ENCODE measurements at regions not wholly inside any gene's neighbourhood (a gene's known extent, or its start where the extent isn't known, plus 50 kb on each side); places are given as distances from the start of the nearest gene placed in this dataset.
"Not testable (repeated sequence)": the region's sequence is repeated elsewhere in the genome, so short reads cannot be mapped to it uniquely, and the experiment has no call there.

- Histone ChIP-seq H3K27me3 (ENCODE audit: insufficient read depth, low read length) (no peaks in the 10 kb centered on the region), H3K9me3 (ENCODE audit: low read depth, low read length) (no peaks in the 10 kb centered on the region)
These were observed 799.1 kb downstream of the TAF11L14 start for GRCh38 chr5:18433336-18433735.

DNA sequence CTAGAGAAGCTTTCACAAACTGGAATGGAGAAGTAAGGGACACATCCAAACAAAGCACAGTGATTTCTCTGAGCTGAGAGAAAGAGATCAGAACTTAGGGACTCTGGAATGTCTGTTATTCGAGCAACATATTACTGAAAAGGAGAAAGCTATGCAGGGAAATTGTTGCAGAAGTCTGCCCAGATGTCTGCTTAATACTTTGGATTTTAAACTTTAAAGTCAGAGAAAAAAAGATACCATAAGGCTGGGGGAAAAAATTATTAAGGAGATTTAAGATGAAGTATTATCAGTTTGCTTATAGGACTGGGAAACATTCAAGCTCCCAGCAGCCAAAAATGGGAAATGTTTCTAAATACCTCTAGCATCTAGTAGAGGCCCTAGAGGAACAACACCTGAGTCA, 803.9 kb downstream of the TAF11L14 start:
- Histone ChIP-seq H3K9me3 (ENCODE audit: low read depth, low read length) (no peaks in the 10 kb centered on the region), H3K27me3 (ENCODE audit: insufficient read depth, low read length) (no peaks in the 10 kb centered on the region), H3K4me3 (ENCODE audit: low read length) (no peak overlapping the region), H3K4me1 (ENCODE audit: insufficient read depth, low read length) (no peaks in the 10 kb centered on the region)

More at GRCh38 chr5:18433336-18433735, 799.1 kb downstream of the TAF11L14 start:
- Histone ChIP-seq H3K4me3 (ENCODE audit: low read length) (no peak overlapping the region), H3K4me1 (ENCODE audit: insufficient read depth, low read length) (no peaks in the 10 kb centered on the region)

GRCh38 chr5:18455521-18455920, 821.3 kb downstream of the TAF11L14 start:
- H3K4me1 ChIP-seq (ENCODE audit: insufficient read depth, low read length), result no peaks in the 10 kb centered on the region
- no peak overlapping the region for H3K4me3 ChIP-seq (ENCODE audit: low read length)
- H3K27me3 ChIP-seq (ENCODE audit: insufficient read depth, low read length), result no peaks in the 10 kb centered on the region
- no peaks in the 10 kb centered on the region for H3K9me3 ChIP-seq (ENCODE audit: low read depth, low read length)

DNA sequence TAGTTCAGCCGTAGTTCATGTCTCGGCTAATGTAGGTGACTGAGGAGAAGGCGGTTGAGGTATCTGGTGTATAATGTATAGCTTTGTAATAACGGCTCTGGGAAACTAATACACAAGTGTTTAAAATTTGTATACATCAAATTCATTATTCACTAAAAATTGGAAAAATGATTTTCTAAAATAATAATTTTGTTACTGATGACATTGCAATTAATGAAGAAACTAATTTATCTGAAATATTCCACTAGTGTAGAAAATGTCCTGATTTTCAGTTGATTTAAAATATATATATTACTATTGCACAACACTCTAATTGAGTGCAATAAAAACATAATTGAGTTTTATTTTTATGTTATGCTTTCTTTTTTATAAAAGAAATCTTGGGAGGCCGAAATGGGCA, 823.0 kb downstream of the TAF11L14 start:
- Histone ChIP-seq H3K27me3 (ENCODE audit: insufficient read depth, low read length) (no peaks in the 10 kb centered on the region), H3K4me1 (ENCODE audit: insufficient read depth, low read length) (no peaks in the 10 kb centered on the region), H3K9me3 (ENCODE audit: low read depth, low read length) (no peaks in the 10 kb centered on the region), H3K4me3 (ENCODE audit: low read length) (no peak overlapping the region)

DNA sequence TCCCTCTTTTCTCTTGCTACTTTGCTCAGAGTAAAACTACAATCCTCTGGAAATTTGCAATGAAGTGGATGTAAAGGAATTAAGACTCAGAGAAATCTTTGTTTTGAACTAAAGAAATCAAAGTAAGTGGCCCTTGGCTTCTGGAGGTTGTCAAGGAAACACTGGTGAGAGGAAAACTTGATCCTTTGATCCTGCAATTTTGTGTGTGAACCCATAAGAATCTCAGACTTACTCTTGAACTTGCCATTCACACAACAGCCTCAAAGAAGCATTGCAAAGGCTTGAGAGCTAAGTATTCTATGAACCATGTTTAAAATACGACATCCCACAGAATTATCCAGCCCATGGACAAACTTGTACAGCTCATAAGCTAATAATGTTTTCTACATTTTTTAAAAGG, 827.5 kb downstream of the TAF11L14 start:
- H3K9me3 ChIP-seq (ENCODE audit: low read depth, low read length), result no peaks in the 10 kb centered on the region
- no peak overlapping the region for H3K4me3 ChIP-seq (ENCODE audit: low read length)
- H3K4me1 ChIP-seq (ENCODE audit: insufficient read depth, low read length), result no peaks in the 10 kb centered on the region
- H3K27me3 ChIP-seq (ENCODE audit: insufficient read depth, low read length), result no peaks in the 10 kb centered on the region

DNA sequence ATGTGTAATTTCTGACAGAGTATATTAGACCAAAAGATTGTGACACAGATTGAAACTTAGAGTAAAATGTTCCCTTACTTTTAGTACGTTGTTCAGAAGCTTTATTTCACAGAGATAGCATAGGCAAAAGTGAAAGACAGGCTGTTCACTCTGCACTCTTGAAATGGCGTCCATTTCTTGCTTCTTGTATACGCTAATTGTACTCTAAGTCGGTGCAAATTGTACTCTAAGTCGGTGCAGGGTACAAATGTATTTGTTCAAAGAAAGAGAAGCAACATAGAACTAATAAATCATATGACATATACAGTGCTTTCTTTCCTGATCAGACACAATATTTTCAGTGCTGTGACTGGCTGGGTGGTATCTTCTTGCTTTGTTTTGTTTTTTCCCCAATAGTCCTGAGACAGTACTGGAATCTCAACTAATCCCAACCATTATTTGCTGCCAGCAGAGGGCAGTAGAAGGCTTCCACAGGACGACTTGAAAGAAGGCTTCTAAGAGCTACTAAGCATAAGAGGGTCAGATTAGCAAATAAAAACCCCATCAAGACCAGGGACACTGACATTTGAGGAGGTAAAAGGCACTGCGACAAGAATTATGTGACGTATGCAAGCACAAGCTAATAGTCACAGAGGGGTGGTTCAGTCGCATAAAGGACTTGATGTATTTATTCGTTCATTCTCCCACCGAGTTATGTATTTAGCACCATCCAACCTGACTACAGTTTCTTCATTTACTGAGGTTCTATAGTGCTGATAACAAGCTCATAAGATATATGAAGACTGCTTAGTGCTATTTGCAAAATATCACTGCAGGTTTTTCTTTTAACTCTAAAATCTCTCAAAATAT, 831.8 kb downstream of the TAF11L14 start:
- no peaks in the 10 kb centered on the region for H3K27me3 ChIP-seq (ENCODE audit: insufficient read depth, low read length)

DNA sequence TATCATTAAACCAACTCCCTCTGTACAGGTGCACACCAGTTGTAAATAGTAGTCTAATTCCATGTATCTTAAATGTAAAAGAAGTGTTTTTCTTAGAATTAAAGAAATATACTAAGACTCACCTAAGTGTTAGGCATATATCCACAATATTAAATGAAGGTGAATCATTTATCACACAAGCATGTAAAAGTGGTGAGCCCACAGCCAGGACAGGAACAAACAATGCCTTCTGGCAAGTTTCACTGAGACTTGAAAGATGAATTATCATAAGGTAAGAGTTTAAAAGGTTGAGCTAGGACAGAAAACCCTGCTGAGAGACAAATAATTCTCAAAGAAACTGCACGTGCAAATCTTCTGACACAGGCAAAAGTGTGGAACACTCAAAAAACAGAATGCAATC, 832.5 kb downstream of the TAF11L14 start:
- Histone ChIP-seq H3K4me1 (ENCODE audit: insufficient read depth, low read length) (no peaks in the 10 kb centered on the region), H3K27me3 (ENCODE audit: insufficient read depth, low read length) (no peaks in the 10 kb centered on the region), H3K9me3 (ENCODE audit: low read depth, low read length) (no peaks in the 10 kb centered on the region), H3K4me3 (ENCODE audit: low read length) (no peak overlapping the region)

More for the DNA sequence above, 831.8 kb downstream of the TAF11L14 start:
- Histone ChIP-seq H3K4me1 (ENCODE audit: insufficient read depth, low read length) (no peaks in the 10 kb centered on the region), H3K9me3 (ENCODE audit: low read depth, low read length) (no peaks in the 10 kb centered on the region), H3K4me3 (ENCODE audit: low read length) (no peak overlapping the region)

GRCh38 chr5:18471791-18472190, 837.5 kb downstream of the TAF11L14 start:
- not testable (repeated sequence) for H3K4me3 ChIP-seq (ENCODE audit: low read length)

GRCh38 chr5:18483451-18483850, 849.2 kb downstream of the TAF11L14 start:
- no peaks in the 10 kb centered on the region for H3K9me3 ChIP-seq (ENCODE audit: low read depth, low read length)
- no peaks in the 10 kb centered on the region for H3K4me1 ChIP-seq (ENCODE audit: insufficient read depth, low read length)
- H3K4me3 ChIP-seq (ENCODE audit: low read length), result no peak overlapping the region
- H3K27me3 ChIP-seq (ENCODE audit: insufficient read depth, low read length), result no peaks in the 10 kb centered on the region

More at GRCh38 chr5:18471791-18472190, 837.5 kb downstream of the TAF11L14 start:
- H3K4me1 ChIP-seq (ENCODE audit: insufficient read depth, low read length); H3K9me3 ChIP-seq (ENCODE audit: low read depth, low read length); H3K27me3 ChIP-seq (ENCODE audit: insufficient read depth, low read length): not testable (repeated sequence)

DNA sequence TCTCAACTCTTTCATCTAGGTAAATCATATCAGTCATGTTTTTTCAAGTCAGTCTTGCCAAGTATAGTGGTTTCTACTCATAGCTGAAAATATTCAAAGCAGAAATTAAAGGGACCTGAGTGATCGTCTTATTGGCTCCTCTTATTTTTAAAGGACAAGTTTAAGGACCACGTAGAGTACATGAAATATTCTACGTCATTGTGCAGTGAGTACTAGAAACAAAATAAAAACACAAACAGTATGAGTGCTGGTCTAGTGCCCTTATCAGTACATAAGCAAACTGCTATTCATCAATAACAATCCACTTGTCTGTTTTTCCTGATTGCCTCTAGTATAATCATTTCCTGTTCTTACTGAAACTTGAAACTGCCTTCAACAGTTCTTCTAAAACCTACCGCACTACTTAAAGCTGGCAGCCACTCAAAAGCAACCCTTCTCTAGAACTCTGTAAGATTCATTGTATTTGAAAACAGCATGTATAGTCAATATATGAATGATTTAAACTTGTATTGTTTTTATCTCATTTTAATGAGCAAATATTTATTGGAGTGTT, 853.7 kb downstream of the TAF11L14 start:
- Histone ChIP-seq H3K9me3 (ENCODE audit: low read depth, low read length) (no peaks in the 10 kb centered on the region), H3K4me1 (ENCODE audit: insufficient read depth, low read length) (no peaks in the 10 kb centered on the region), H3K27me3 (ENCODE audit: insufficient read depth, low read length) (no peaks in the 10 kb centered on the region), H3K4me3 (ENCODE audit: low read length) (no peak overlapping the region)

DNA sequence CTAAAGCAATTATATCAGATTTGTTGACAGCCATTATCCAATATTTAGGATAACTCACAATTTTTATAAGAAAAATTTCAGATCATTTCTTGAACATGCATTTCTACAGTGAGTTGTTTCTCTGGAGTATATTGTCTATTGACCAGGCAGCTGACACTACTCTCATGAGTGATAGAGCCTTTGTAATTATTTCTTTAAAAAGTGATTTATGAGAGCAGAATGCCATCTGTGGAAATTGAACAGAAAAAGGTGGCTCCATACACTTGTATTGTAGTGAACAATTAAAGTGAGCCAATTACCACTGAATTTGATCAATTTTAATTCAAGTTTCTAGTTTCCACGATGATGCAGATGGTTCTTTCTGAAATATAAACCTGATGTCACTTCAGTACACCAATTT, 855.4 kb downstream of the TAF11L14 start:
- H3K4me3 ChIP-seq (ENCODE audit: low read length), result no peak overlapping the region
- H3K4me1 ChIP-seq (ENCODE audit: insufficient read depth, low read length), result no peaks in the 10 kb centered on the region
- no peaks in the 10 kb centered on the region for H3K9me3 ChIP-seq (ENCODE audit: low read depth, low read length)
- H3K27me3 ChIP-seq (ENCODE audit: insufficient read depth, low read length), result no peaks in the 10 kb centered on the region

DNA sequence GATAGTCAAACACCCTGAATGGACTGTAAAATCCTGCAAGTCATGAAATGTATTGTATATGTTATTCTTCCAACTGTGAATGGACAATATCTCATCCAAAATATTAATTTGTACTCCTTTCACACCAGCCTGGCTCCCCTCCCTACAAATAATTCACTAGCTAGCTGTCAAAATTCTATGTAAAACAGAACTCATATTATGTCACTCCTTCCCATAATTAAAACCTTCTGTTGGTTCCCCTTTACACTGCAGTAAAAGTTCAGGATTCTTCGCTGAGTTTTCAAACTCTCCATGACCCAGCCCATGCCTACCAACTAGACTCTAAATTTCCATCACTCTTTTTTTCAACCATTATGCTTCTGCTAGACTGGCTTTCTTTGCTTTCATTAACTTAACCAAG, 857.1 kb downstream of the TAF11L14 start:
- Histone ChIP-seq H3K9me3 (ENCODE audit: low read depth, low read length) (peaks cover 6% of the 10 kb centered on the region), H3K4me3 (ENCODE audit: low read length) (no peak overlapping the region), H3K27me3 (ENCODE audit: insufficient read depth, low read length) (no peaks in the 10 kb centered on the region), H3K4me1 (ENCODE audit: insufficient read depth, low read length) (no peaks in the 10 kb centered on the region)

DNA sequence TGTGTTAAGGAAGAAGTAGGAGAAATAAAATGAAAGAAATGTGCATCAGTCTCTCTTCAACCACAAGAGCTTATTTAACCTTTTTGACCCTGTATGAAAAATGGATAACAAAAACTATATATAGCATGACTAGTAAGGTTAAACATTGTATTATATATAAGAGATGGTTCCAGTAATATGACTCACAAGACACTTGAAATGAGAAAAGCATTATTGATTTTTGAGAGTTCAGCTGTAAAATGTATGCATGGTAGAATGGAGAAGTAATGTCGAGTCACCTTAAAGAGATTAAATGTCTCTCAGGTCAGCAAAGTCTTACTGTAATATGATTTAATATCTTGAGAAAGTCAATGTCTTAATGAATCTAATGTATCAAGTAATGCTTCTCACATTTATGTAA, 860.9 kb downstream of the TAF11L14 start:
- Histone ChIP-seq H3K4me3 (ENCODE audit: low read length) (no peak overlapping the region), H3K9me3 (ENCODE audit: low read depth, low read length) (peaks cover 12% of the 10 kb centered on the region), H3K27me3 (ENCODE audit: insufficient read depth, low read length) (no peaks in the 10 kb centered on the region)

DNA sequence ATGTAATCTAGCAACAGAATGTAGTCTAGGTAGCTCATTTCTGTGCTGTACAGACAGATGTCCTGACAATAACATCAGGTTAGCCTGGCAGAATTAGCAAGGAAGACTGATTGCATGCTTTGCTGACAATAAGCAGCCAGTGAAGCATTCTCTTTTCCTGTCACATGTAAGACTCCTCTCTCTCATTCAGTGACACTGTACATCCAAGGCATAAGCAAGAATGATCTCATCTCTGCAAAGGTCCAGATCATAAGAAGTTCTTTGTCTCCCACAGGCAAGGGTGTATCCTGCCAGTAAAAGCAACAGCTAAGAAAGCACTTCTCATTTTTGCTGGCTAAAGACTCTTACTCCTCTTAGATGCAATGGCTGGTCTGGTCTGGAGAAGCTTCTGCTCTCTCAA, 861.8 kb downstream of the TAF11L14 start:
- no peak overlapping the region for H3K4me3 ChIP-seq (ENCODE audit: low read length)
- no peaks in the 10 kb centered on the region for H3K27me3 ChIP-seq (ENCODE audit: insufficient read depth, low read length)
- peaks cover 12% of the 10 kb centered on the region for H3K9me3 ChIP-seq (ENCODE audit: low read depth, low read length)
- H3K4me1 ChIP-seq (ENCODE audit: insufficient read depth, low read length), result no peaks in the 10 kb centered on the region

More for the DNA sequence above, 860.9 kb downstream of the TAF11L14 start:
- no peaks in the 10 kb centered on the region for H3K4me1 ChIP-seq (ENCODE audit: insufficient read depth, low read length)

DNA sequence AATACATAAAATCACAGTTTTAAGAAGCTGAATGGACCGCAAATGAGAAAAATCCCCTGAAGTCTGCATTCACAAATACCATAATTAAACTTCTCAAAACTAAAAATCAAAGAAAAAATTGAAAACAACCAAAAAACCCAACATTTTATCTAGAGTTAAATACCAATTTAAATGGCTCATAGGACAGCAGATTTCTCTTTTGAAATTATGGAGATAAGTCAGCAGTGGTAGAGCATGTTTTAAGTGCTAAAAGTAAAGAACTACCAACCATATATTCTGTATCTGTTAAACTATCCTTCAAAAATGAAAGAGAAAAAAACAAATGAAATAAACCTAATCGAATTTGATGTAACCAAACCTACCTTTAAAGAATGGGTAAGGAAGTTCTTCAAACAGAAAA, 862.8 kb downstream of the TAF11L14 start:
- no peak overlapping the region for H3K4me3 ChIP-seq (ENCODE audit: low read length)
- no peaks in the 10 kb centered on the region for H3K27me3 ChIP-seq (ENCODE audit: insufficient read depth, low read length)
- peaks cover 12% of the 10 kb centered on the region for H3K9me3 ChIP-seq (ENCODE audit: low read depth, low read length)
- no peaks in the 10 kb centered on the region for H3K4me1 ChIP-seq (ENCODE audit: insufficient read depth, low read length)
